NT2/D1 (cell line): ENCODE measurements at regions not wholly inside any gene's neighbourhood (a gene's known extent, or its start where the extent isn't known, plus 50 kb on each side); places are given as distances from the start of the nearest gene placed in this dataset.

ENCODE experiments used
- SUZ12 ChIP-seq: IDR thresholded peaks from 2 replicates; pipeline ENCODE4 v1.6.1; 2011; ENCODE audit not compliant: insufficient read length, insufficient read depth; ENCODE audit errors: extremely low read depth
- YY1 ChIP-seq: IDR thresholded peaks from 2 replicates; pipeline ENCODE4 v1.6.1; 2011; ENCODE audit not compliant: insufficient read length, insufficient read depth
- ZNF274 ChIP-seq: IDR thresholded peaks from 2 replicates; pipeline ENCODE4 v1.6.1; 2011; ENCODE audit warnings: mild to moderate bottlenecking, low read depth, low read length

GRCh38 chr5:158586054-158586453, 513.7 kb downstream of the EBF1 start:
- no peak for TF ChIP-seq YY1
- no peak for TF ChIP-seq ZNF274
- TF ChIP-seq SUZ12: no peak
